22Rv1 (cell line): ENCODE measurements at regions not wholly inside any gene's neighbourhood (a gene's known extent, or its start where the extent isn't known, plus 50 kb on each side); places are given as distances from the start of the nearest gene placed in this dataset.

ENCODE experiments used
- CTCF ChIP-seq: fragments of 450-650 bp; IDR thresholded peaks from 2 replicates; pipeline ENCODE4 v1.5.1; 2017; ENCODE audit warnings: mild to moderate bottlenecking
- ZFX ChIP-seq: fragments of 450-650 bp; IDR thresholded peaks from 2 replicates; pipeline ENCODE4 v1.6.1; 2017; ENCODE audit warnings: antibody characterized with exemption, borderline replicate concordance

- TF ChIP-seq CTCF = no peak
- TF ChIP-seq ZFX = no peak
Measured at GRCh38 chr9:113721856-113722255, 154.3 kb upstream of the ZNF618 start.
